Coronary artery (tissue), 2 donors: ENCODE measurements at regions not wholly inside any gene's neighbourhood (a gene's known extent, or its start where the extent isn't known, plus 50 kb on each side); places are given as distances from the start of the nearest gene placed in this dataset.

ENCODE experiments used
- DNase-seq: peaks from one replicate; pipeline ENCODE4 v3.0.0-alpha.2; 2017; ENCODE audit warnings: low spot score
- H3K27ac ChIP-seq, 2 donors: fragments of 200-600 bp; sonication (generic); one replicate each; pipeline ENCODE4 v1.5.1; 2016 to 2019
- H3K4me3 ChIP-seq: fragments of 200-600 bp; sonication (generic); 2 replicates; pipeline ENCODE4 v1.5.1; 2016; ENCODE audit warnings: mild to moderate bottlenecking, moderate library complexity
- CTCF ChIP-seq: fragments of 200-600 bp; sonication (generic); IDR thresholded peaks from one replicate; pipeline ENCODE4 v1.5.1; 2019; ENCODE audit warnings: antibody characterized with exemption

GRCh38 chr16:87542531-87543102, 49.8 kb upstream of the ZCCHC14 start:
- DNase-seq, result no peak
- no peak overlapping the region for H3K4me3 ChIP-seq
- H3K27ac ChIP-seq, result peak overlapping the region; percentile 74 to 87
- no peak for TF ChIP-seq CTCF
